BLaER1 (cell line): ENCODE measurements at regions not wholly inside any gene's neighbourhood (a gene's known extent, or its start where the extent isn't known, plus 50 kb on each side); places are given as distances from the start of the nearest gene placed in this dataset.
"Not testable (repeated sequence)": the region's sequence is repeated elsewhere in the genome, so short reads cannot be mapped to it uniquely, and the experiment has no call there.

Experiments
- H3K27ac ChIP-seq: shearing (Covaris generic); formaldehyde crosslinking; 2 replicates; pipeline ENCODE4 v1.8.1; 2022
- H3K27me3 ChIP-seq: shearing (Covaris generic); formaldehyde crosslinking; 2 replicates; pipeline ENCODE4 v1.8.1; 2022
- H3K36me3 ChIP-seq: shearing (Covaris generic); formaldehyde crosslinking; 2 replicates; pipeline ENCODE4 v1.8.1; 2022
- H3K4me1 ChIP-seq: shearing (Covaris generic); formaldehyde crosslinking; 2 replicates; pipeline ENCODE4 v1.8.1; 2022
- H3K4me2 ChIP-seq: shearing (Covaris generic); formaldehyde crosslinking; 2 replicates; pipeline ENCODE4 v1.8.1; 2022
- H3K4me3 ChIP-seq: shearing (Covaris generic); formaldehyde crosslinking; 2 replicates; pipeline ENCODE4 v1.8.1; 2022
- H3K9ac ChIP-seq: shearing (Covaris generic); formaldehyde crosslinking; 2 replicates; pipeline ENCODE4 v1.8.1; 2022
- H3K9me3 ChIP-seq: shearing (Covaris generic); formaldehyde crosslinking; 2 replicates; pipeline ENCODE4 v1.8.1; 2022
- H4K20me1 ChIP-seq: shearing (Covaris generic); formaldehyde crosslinking; 2 replicates; pipeline ENCODE4 v1.8.1; 2022
- Cebpa-rat ChIP-seq: shearing (Covaris generic); IDR thresholded peaks from 2 replicates; pipeline ENCODE4 v1.8.1; 2022

- Histone ChIP-seq H4K20me1 (no peaks in the 10 kb centered on the region), H3K4me1 (no peaks in the 10 kb centered on the region), H3K9ac (no peak overlapping the region), H3K36me3 (no peaks in the 10 kb centered on the region), H3K27me3 (no peaks in the 10 kb centered on the region), H3K27ac (no peak overlapping the region), H3K4me3 (no peak overlapping the region), H3K9me3 (peaks cover 21% of the 10 kb centered on the region), H3K4me2 (no peak overlapping the region)
- no peak for TF ChIP-seq Cebpa-rat
Measured at GRCh38 chr5:135741040-135741439, 93.4 kb upstream of the SLC25A48 start.

DNA sequence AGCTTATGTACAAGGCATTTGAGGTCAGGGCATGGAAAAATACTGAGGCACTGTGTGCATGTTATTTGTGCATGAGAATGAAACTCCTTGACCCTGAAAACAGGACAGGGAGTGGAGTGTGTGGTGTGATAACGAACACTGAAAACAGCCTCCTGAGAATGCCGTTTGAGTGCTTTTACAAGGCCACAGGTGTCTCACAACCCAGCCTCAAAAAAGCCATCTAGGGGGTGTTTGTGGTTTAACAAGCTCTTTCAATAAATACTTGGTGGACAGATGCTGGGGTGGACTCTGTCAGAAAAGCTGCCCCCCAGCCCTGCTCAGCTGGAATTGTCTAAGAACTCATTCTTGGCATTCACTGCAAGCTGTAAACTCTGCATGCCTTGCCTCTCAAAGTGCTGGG, 94.0 kb upstream of the SLC25A48 start:
- H3K4me1 ChIP-seq: no peaks in the 10 kb centered on the region
- H3K9ac ChIP-seq: no peak overlapping the region
- no peaks in the 10 kb centered on the region for H3K27me3 ChIP-seq
- H3K4me3 ChIP-seq: no peak overlapping the region
- H4K20me1 ChIP-seq: no peaks in the 10 kb centered on the region
- no peak overlapping the region for H3K27ac ChIP-seq
- no peak overlapping the region for H3K4me2 ChIP-seq
- H3K36me3 ChIP-seq: no peaks in the 10 kb centered on the region
- no peak for TF ChIP-seq Cebpa-rat
- H3K9me3 ChIP-seq: peaks cover 16% of the 10 kb centered on the region

DNA sequence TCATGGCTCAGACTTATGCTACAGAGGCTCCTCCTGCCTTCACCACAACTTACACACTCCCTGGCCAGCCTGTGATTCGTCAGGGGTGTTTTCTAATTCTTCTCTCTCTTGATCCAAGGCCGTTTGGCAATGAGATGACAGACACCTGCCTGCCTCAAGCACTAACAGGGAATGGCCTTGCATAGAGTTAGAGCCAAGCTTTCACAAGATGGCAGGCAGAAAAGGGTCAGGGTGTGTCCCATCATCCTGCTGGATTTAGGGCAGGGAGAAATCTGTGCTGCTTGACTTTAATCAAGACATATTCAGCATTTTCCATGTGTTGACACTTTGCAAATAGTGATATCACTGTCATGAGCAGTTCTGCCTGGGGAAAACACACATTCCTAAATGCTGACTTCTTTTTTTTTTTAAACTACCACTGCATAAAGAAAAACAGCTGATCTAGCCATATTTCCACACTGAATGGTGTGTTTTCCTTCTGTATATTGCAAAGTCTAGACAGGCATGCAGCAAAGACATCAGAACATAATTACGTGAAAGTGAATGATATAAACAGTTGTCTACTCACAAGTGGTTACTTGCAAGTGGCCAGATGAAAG, 95.0 kb upstream of the SLC25A48 start:
- no peak overlapping the region for H3K9ac ChIP-seq
- H3K27me3 ChIP-seq: no peaks in the 10 kb centered on the region
- no peak overlapping the region for H3K4me3 ChIP-seq
- no peaks in the 10 kb centered on the region for H4K20me1 ChIP-seq
- TF ChIP-seq Cebpa-rat: no peak
- H3K36me3 ChIP-seq: no peaks in the 10 kb centered on the region
- H3K4me2 ChIP-seq: no peak overlapping the region
- no peaks in the 10 kb centered on the region for H3K4me1 ChIP-seq
- peaks cover 6% of the 10 kb centered on the region for H3K9me3 ChIP-seq
- H3K27ac ChIP-seq: no peak overlapping the region

GRCh38 chr5:135738564-135738875, 95.9 kb upstream of the SLC25A48 start:
- no peak overlapping the region for H3K9ac ChIP-seq
- H3K27ac ChIP-seq: no peak overlapping the region
- TF ChIP-seq Cebpa-rat: no peak
- no peaks in the 10 kb centered on the region for H3K9me3 ChIP-seq
- no peaks in the 10 kb centered on the region for H4K20me1 ChIP-seq
- no peak overlapping the region for H3K4me3 ChIP-seq
- H3K36me3 ChIP-seq: no peaks in the 10 kb centered on the region
- H3K27me3 ChIP-seq: no peaks in the 10 kb centered on the region
- no peak overlapping the region for H3K4me2 ChIP-seq
- no peaks in the 10 kb centered on the region for H3K4me1 ChIP-seq

DNA sequence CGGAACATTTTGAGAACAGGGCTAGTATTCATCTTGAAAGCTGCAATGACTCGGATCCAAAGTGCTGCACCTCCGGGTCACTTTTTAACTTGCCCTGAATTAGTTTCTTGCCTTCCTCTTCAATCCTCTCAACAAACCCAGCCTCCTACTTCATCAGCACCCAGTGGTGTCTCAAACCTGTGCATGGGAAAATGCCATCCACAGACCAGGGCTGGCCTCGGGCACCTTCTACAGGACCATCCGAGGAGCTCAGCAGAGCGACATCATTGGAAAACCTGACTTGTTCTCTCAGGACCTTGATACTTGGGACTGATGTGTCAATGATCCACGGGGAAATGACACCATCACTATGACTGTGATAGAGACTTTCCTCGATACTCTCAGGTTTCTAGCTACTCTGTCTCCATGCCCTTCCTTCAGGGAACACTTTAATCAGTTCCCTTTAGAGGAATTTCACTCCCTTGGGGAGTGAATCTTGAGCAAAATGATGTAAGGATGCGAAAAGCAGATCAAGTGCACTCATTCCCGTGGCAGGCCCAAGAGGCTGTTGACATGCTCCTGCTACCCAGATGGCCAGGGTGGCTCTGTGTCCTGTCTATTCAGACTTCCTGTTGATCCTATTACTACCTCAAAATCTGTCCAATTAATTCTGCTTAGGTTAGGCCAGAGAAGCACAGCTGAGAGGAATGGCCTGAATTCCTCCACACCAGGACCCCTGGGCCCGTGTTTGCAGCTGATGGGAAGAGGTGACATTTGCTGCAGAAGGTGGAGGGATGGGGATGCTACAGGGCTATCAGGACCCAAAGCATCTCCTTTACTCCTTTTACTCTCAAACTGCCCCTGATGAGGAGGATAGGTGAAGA, 96.5 kb upstream of the SLC25A48 start:
- no peaks in the 10 kb centered on the region for H3K27me3 ChIP-seq
- H3K4me1 ChIP-seq: no peaks in the 10 kb centered on the region
- no peak for TF ChIP-seq Cebpa-rat
- no peaks in the 10 kb centered on the region for H4K20me1 ChIP-seq
- no peak overlapping the region for H3K4me3 ChIP-seq
- H3K27ac ChIP-seq: no peak overlapping the region
- H3K9ac ChIP-seq: no peak overlapping the region
- H3K9me3 ChIP-seq: no peaks in the 10 kb centered on the region
- H3K4me2 ChIP-seq: no peak overlapping the region
- H3K36me3 ChIP-seq: no peaks in the 10 kb centered on the region

GRCh38 chr5:135736952-135737351, 97.5 kb upstream of the SLC25A48 start:
- H3K9ac ChIP-seq, H3K36me3 ChIP-seq: not testable (repeated sequence)

DNA sequence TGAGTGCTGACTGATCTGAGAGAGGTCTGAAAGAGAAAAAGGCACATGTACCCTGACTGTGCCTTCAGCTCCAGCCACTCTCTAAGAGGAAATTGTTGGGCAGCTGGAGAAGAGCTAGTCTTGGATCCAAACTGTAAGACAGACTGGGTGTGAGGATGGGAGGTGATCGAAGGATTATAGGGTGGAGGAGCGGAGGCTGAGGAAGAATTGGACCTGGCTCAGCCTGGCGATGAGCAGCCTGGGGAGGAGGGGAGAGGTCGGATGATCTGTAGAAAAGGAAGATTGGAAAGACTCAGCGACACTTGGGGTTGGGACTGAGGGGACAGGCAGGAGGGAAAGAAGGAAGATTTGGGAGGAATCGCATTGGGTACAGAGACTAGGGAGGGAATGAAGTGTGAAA, 98.6 kb upstream of the SLC25A48 start:
- Histone ChIP-seq H4K20me1 (no peaks in the 10 kb centered on the region), H3K4me1 (no peaks in the 10 kb centered on the region), H3K4me3 (no peak overlapping the region), H3K27ac (no peak overlapping the region), H3K9me3 (no peaks in the 10 kb centered on the region), H3K9ac (no peak overlapping the region), H3K4me2 (no peak overlapping the region), H3K27me3 (no peaks in the 10 kb centered on the region), H3K36me3 (no peaks in the 10 kb centered on the region)
- no peak for TF ChIP-seq Cebpa-rat

More at GRCh38 chr5:135736952-135737351, 97.5 kb upstream of the SLC25A48 start:
- H3K27ac ChIP-seq, H3K4me1 ChIP-seq, H3K4me2 ChIP-seq, H3K9me3 ChIP-seq, H3K4me3 ChIP-seq, H3K27me3 ChIP-seq, H4K20me1 ChIP-seq: not testable (repeated sequence)

- not testable (repeated sequence) for H3K9me3 ChIP-seq, H3K36me3 ChIP-seq, H3K27ac ChIP-seq, H3K4me2 ChIP-seq, H3K4me1 ChIP-seq, H3K9ac ChIP-seq, H3K4me3 ChIP-seq, H3K27me3 ChIP-seq, H4K20me1 ChIP-seq
Measured at GRCh38 chr5:135734956-135735355, 99.5 kb upstream of the SLC25A48 start.

DNA sequence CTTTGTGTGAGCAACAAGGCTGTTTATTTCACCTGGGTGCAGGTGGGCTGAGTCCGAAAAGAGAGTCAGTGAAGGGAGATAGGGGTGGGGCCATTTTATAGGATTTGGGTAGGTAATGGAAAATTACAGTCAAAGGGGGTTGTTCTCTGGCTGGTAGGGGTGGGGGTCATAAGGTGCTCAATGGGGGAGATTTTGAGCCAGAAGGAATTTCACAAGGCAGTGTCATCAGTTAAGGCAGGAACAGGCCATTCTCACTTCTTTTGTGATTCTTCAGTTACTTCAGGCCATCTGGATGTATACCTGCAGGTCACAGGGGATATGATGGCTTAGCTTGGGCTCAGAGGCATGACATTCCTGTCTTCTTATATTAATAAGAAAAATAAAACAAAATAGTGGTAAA, 103.4 kb upstream of the SLC25A48 start:
- H3K36me3 ChIP-seq, H3K27ac ChIP-seq, H3K9ac ChIP-seq, H3K27me3 ChIP-seq, H3K9me3 ChIP-seq, H4K20me1 ChIP-seq, H3K4me3 ChIP-seq, H3K4me2 ChIP-seq: not testable (repeated sequence)
- peaks cover 10% of the 10 kb centered on the region for H3K4me1 ChIP-seq

DNA sequence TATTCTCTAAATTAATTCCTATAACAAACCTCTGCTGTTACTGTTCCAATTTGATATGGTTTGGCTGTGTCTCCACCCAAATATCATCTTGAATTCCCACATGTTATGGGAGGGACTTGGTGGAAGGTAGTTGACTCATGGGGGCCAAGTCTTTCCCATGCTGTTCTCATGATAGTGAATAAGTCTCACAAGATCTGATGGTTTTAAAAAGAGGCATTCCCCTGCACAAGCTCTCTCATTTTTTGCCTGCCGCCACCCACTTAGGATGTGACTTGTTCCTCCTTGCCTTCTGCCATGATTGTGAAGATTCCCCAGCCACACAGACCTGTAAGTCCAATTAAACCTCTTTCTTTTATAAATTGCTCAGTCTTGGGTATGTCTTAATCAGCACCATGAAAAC, 104.3 kb upstream of the SLC25A48 start:
- H3K4me3 ChIP-seq, H3K9me3 ChIP-seq, H3K9ac ChIP-seq, H3K4me2 ChIP-seq, H3K36me3 ChIP-seq, H3K27ac ChIP-seq, H4K20me1 ChIP-seq, H3K27me3 ChIP-seq: not testable (repeated sequence)
- peaks cover 10% of the 10 kb centered on the region for H3K4me1 ChIP-seq

- H4K20me1 ChIP-seq: no peaks in the 10 kb centered on the region
- H3K4me1 ChIP-seq: peaks cover 10% of the 10 kb centered on the region
- no peak for TF ChIP-seq Cebpa-rat
- H3K36me3 ChIP-seq: no peaks in the 10 kb centered on the region
- H3K9ac ChIP-seq: no peak overlapping the region
- H3K9me3 ChIP-seq: no peaks in the 10 kb centered on the region
- H3K4me3 ChIP-seq: no peak overlapping the region
- H3K27me3 ChIP-seq: no peaks in the 10 kb centered on the region
- no peak overlapping the region for H3K27ac ChIP-seq
- peak overlapping the region; percentile 58 for H3K4me2 ChIP-seq
Measured at GRCh38 chr5:135729321-135729786, 105.1 kb upstream of the SLC25A48 start.
